ENCODE measurements at regions not wholly inside any gene's neighbourhood (a gene's known extent, or its start where the extent isn't known, plus 50 kb on each side); places are given as distances from the start of the nearest gene placed in this dataset.

- Mint-ChIP-seq H3K27ac (no peak overlapping the region), H3K9me3 (no peaks in the 10 kb centered on the region), H3K4me3 (no peak overlapping the region), H3K4me1 (no peaks in the 10 kb centered on the region), H3K27me3 (peaks cover 9% of the 10 kb centered on the region), H3K36me3 (ENCODE audit: low read depth) (no peaks in the 10 kb centered on the region)
- POLR2A ChIA-PET = no interaction called here
- CTCF ChIA-PET = no interaction called here
- no peak for DNase-seq
Observed at GRCh38 chr2:45316576-45317338, 294.3 kb downstream of the SRBD1 start.

DNA sequence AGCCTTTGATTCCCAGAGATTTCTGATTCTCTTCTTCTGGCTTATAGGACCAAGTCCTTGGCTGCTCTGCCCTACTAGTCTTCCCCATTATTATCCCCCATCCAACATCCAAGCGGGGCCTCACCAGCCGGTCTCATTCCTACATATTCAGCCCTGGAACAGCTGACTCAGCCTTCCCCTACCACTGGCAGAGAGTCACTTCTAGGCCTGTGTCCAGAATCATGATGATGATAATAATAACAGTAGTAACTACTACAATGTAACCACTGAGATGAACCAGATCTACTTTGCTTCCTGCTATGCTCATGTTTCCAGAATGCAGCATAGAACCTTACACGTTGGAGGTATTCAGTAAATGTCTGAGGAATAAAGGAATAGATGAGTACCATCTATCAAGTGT, 295.2 kb downstream of the SRBD1 start:
- DNase-seq = no peak
- Mint-ChIP-seq H3K27ac (no peak overlapping the region), H3K9me3 (no peaks in the 10 kb centered on the region), H3K36me3 (ENCODE audit: low read depth) (no peaks in the 10 kb centered on the region), H3K4me1 (no peaks in the 10 kb centered on the region), H3K4me3 (no peak overlapping the region), H3K27me3 (peaks cover 8% of the 10 kb centered on the region)
- CTCF ChIA-PET = no interaction called here
- POLR2A ChIA-PET = no interaction called here

DNA sequence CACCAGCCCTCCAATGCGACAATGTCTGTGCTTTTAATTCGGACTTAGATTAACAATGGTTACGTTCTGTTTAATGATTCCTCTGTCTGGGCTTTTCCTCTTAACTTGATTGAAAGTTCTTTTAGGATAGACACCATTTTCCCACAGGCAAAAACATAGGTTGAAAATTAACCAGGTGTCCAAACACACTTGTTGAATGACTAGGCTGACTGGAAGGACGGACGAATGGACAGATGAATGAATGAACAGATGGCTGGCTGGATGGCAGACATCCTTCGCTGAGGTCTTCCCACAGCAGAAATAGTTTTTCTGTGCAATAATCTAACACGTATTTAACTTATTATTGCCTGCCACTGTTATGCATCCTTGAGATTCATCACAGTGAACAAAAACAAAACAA, 298.8 kb downstream of the SRBD1 start:
- H3K4me3 Mint-ChIP-seq = no peak overlapping the region
- H3K27ac Mint-ChIP-seq = no peak overlapping the region
- POLR2A ChIA-PET = no interaction called here
- H3K4me1 Mint-ChIP-seq = no peaks in the 10 kb centered on the region
- DNase-seq = no peak
- H3K9me3 Mint-ChIP-seq = no peaks in the 10 kb centered on the region
- no peaks in the 10 kb centered on the region for H3K36me3 Mint-ChIP-seq (ENCODE audit: low read depth)
- H3K27me3 Mint-ChIP-seq = no peaks in the 10 kb centered on the region
- CTCF ChIA-PET = no interaction called here

GRCh38 chr2:45311559-45311958, 299.5 kb downstream of the SRBD1 start:
- DNase-seq = no peak
- no peak overlapping the region for H3K27ac Mint-ChIP-seq
- H3K27me3 Mint-ChIP-seq = no peaks in the 10 kb centered on the region
- no peaks in the 10 kb centered on the region for H3K36me3 Mint-ChIP-seq (ENCODE audit: low read depth)
- no peak overlapping the region for H3K4me3 Mint-ChIP-seq
- ChIA-PET CTCF (no interaction called here), POLR2A (no interaction called here)
- no peaks in the 10 kb centered on the region for H3K9me3 Mint-ChIP-seq
- H3K4me1 Mint-ChIP-seq = no peaks in the 10 kb centered on the region

DNA sequence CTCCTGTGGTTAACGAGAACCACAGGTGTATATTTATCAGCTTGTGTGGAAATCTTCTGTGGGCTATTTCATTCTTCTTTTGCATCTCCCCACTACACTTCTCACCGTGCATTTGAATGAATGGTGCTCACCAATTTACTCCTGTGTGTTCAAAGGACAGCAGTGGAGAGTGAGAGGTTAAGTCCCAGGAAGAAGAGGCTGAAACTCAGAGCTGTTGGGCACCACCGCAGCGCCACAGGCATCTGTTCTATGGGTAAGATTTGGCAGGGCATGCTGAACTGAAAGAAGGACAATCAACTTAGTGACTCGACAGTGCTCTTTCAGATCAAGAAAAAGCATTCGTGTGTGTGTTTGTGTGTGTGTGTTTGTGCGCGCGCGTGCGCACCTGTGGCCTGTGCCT, 297.9 kb upstream of the SIX2 start:
- H3K27me3 Mint-ChIP-seq = peaks cover 2% of the 10 kb centered on the region
- ChIA-PET CTCF (no interaction called here), POLR2A (no interaction called here)
- no peaks in the 10 kb centered on the region for H3K4me1 Mint-ChIP-seq
- no peak for DNase-seq
- H3K4me3 Mint-ChIP-seq = no peak overlapping the region
- H3K27ac Mint-ChIP-seq = no peak overlapping the region
- H3K9me3 Mint-ChIP-seq = no peaks in the 10 kb centered on the region
- H3K36me3 Mint-ChIP-seq (ENCODE audit: low read depth) = no peaks in the 10 kb centered on the region

GRCh38 chr2:45305599-45305998, 296.3 kb upstream of the SIX2 start:
- CTCF ChIA-PET = no interaction called here
- Mint-ChIP-seq H3K4me3 (no peak overlapping the region), H3K4me1 (no peaks in the 10 kb centered on the region), H3K9me3 (no peaks in the 10 kb centered on the region), H3K27ac (no peak overlapping the region), H3K36me3 (ENCODE audit: low read depth) (no peaks in the 10 kb centered on the region), H3K27me3 (peaks cover 6% of the 10 kb centered on the region)
- no peak for DNase-seq
- POLR2A ChIA-PET = no interaction called here

GRCh38 chr2:45303417-45304202, 294.4 kb upstream of the SIX2 start:
- Mint-ChIP-seq H3K27ac (no peak overlapping the region), H3K27me3 (peaks cover 6% of the 10 kb centered on the region), H3K4me1 (no peaks in the 10 kb centered on the region), H3K9me3 (no peaks in the 10 kb centered on the region), H3K36me3 (ENCODE audit: low read depth) (no peaks in the 10 kb centered on the region), H3K4me3 (no peak overlapping the region)
- ChIA-PET POLR2A (no interaction called here), CTCF (no interaction called here)
- no peak for DNase-seq

GRCh38 chr2:45301307-45302277, 292.3 kb upstream of the SIX2 start:
- no peak overlapping the region for H3K27ac Mint-ChIP-seq
- ChIA-PET POLR2A (no interaction called here), CTCF (no interaction called here)
- H3K4me3 Mint-ChIP-seq = no peak overlapping the region
- no peaks in the 10 kb centered on the region for H3K9me3 Mint-ChIP-seq
- H3K27me3 Mint-ChIP-seq = peaks cover 8% of the 10 kb centered on the region
- H3K4me1 Mint-ChIP-seq = no peaks in the 10 kb centered on the region
- no peaks in the 10 kb centered on the region for H3K36me3 Mint-ChIP-seq (ENCODE audit: low read depth)
- no peak for DNase-seq

GRCh38 chr2:45300026-45300750, 290.9 kb upstream of the SIX2 start:
- ChIA-PET POLR2A (no interaction called here), CTCF (no interaction called here)
- no peaks in the 10 kb centered on the region for H3K36me3 Mint-ChIP-seq (ENCODE audit: low read depth)
- peaks cover 10% of the 10 kb centered on the region for H3K27me3 Mint-ChIP-seq
- H3K4me1 Mint-ChIP-seq = no peaks in the 10 kb centered on the region
- no peak overlapping the region for H3K4me3 Mint-ChIP-seq
- H3K9me3 Mint-ChIP-seq = no peaks in the 10 kb centered on the region
- no peak for DNase-seq
- no peak overlapping the region for H3K27ac Mint-ChIP-seq

GRCh38 chr2:45299361-45299760, 290.1 kb upstream of the SIX2 start:
- CTCF ChIA-PET = no interaction called here
- DNase-seq = no peak
- no peak overlapping the region for H3K4me3 Mint-ChIP-seq
- no peaks in the 10 kb centered on the region for H3K9me3 Mint-ChIP-seq
- H3K36me3 Mint-ChIP-seq (ENCODE audit: low read depth) = no peaks in the 10 kb centered on the region
- no peaks in the 10 kb centered on the region for H3K4me1 Mint-ChIP-seq
- POLR2A ChIA-PET = no interaction called here
- H3K27ac Mint-ChIP-seq = no peak overlapping the region
- peaks cover 17% of the 10 kb centered on the region for H3K27me3 Mint-ChIP-seq

DNA sequence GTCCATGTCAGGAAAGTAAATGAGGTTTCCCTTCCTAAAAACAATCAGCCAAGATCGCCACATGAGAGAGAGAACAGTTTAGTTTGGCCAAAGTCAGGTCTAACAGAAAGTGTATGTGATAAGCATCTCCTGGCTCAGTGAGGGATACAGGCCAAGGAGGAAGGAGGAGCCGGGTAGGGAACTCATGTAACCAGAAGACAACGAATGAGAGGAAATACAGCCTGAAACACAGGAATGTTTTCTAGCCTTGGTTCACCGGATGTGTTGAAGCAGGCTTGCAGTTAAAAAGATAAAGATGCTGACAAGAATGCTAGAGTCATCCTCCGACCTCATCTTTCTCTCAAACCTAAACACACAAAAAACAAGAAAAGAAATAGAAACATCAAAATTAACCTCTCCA, 283.9 kb upstream of the SIX2 start:
- Mint-ChIP-seq H3K36me3 (ENCODE audit: low read depth) (no peaks in the 10 kb centered on the region), H3K4me1 (no peaks in the 10 kb centered on the region), H3K27ac (no peak overlapping the region), H3K9me3 (no peaks in the 10 kb centered on the region), H3K27me3 (peaks cover 23% of the 10 kb centered on the region), H3K4me3 (no peak overlapping the region)
- CTCF ChIA-PET = no interaction called here
- POLR2A ChIA-PET = no interaction called here
- no peak for DNase-seq

GRCh38 chr2:45291296-45291701, 282.0 kb upstream of the SIX2 start:
- Mint-ChIP-seq H3K36me3 (ENCODE audit: low read depth) (no peaks in the 10 kb centered on the region), H3K27ac (no peak overlapping the region), H3K27me3 (peaks cover 20% of the 10 kb centered on the region), H3K4me3 (no peak overlapping the region), H3K4me1 (no peaks in the 10 kb centered on the region), H3K9me3 (no peaks in the 10 kb centered on the region)
- no peak for DNase-seq
- ChIA-PET POLR2A (no interaction called here), CTCF (no interaction called here)
